IMR-90 (cell line): ENCODE measurements at regions not wholly inside any gene's neighbourhood (a gene's known extent, or its start where the extent isn't known, plus 50 kb on each side); places are given as distances from the start of the nearest gene placed in this dataset.

Experiments used
- ATAC-seq: fragments of 200-7000 bp; cut with Tn5 transposase; 2 replicates; pipeline ENCODE4 v1.9.1; 2020; ENCODE audit warnings: low read depth, mild to moderate bottlenecking, moderate library complexity
- BruUV-seq: library from RNA; stranded (reverse); fragments of 400-500 nt; replicated peaks from 2 replicates; lab custom pipeline; 2021; lab: Mats Ljungman, UMichigan
- CTCF ChIA-PET: fragments of 300-600 bp; formaldehyde crosslinking; extraction: SDS; loops from one replicate; lab custom pipeline; 2021; ENCODE audit warnings: antibody characterized with exemption; lab: Yijun Ruan, JAX
- POLR2A ChIA-PET: fragments of 300-600 bp; sonication (Branson Sonifier 250); formaldehyde crosslinking; loops from one replicate; lab custom pipeline; 2022; ENCODE audit warnings: antibody characterized with exemption; ENCODE audit not compliant: unreplicated experiment; lab: Charles Lee
- DNase-seq: peaks from one replicate; pipeline ENCODE4 v3.0.0; 2013
- H2AFZ ChIP-seq: replicated peaks from 2 replicates; pipeline ENCODE3; 2013; ENCODE audit warnings: low read length, mild to moderate bottlenecking; ENCODE audit not compliant: poor library complexity
- H2AK5ac ChIP-seq: 2 replicates; pipeline ENCODE4 v1.6.1; 2013; ENCODE audit warnings: low read depth, low read length, inconsistent platforms
- H2AK9ac ChIP-seq: replicated peaks from 2 replicates; pipeline ENCODE3; 2013; ENCODE audit warnings: mild to moderate bottlenecking, low read depth, low read length, moderate library complexity; ENCODE audit not compliant: poor library complexity
- H2BK120ac ChIP-seq: 2 replicates; pipeline ENCODE4 v1.6.1; 2013; ENCODE audit warnings: low read depth, low read length, inconsistent platforms
- H2BK15ac ChIP-seq: 3 replicates; pipeline ENCODE4 v1.6.1; 2013; ENCODE audit warnings: low read depth, low read length, inconsistent platforms
- H2BK20ac ChIP-seq: 2 replicates; pipeline ENCODE4 v1.6.1; 2013; ENCODE audit warnings: low read depth, mild to moderate bottlenecking, inconsistent platforms, low read length, moderate library complexity
- H2BK5ac ChIP-seq: 2 replicates; pipeline ENCODE4 v1.6.1; 2013; ENCODE audit warnings: mild to moderate bottlenecking, low read depth, low read length, inconsistent platforms; ENCODE audit not compliant: poor library complexity, severe bottlenecking
- H3K14ac ChIP-seq: replicated peaks from 2 replicates; pipeline ENCODE4 v1.6.1; 2013; ENCODE audit warnings: low read depth, low read length, inconsistent platforms
- H3K18ac ChIP-seq: 2 replicates; pipeline ENCODE4 v1.6.1; 2013; ENCODE audit warnings: low read depth, low read length, control low read depth
- H3K23ac ChIP-seq: 2 replicates; pipeline ENCODE4 v1.6.1; 2013; ENCODE audit warnings: low read depth, low read length, inconsistent platforms
- H3K27ac ChIP-seq: 2 replicates; pipeline ENCODE4 v1.5.1; 2013; ENCODE audit warnings: mild to moderate bottlenecking, control low read depth, low read length; ENCODE audit not compliant: insufficient read depth
- H3K27me3 ChIP-seq: 2 replicates; pipeline ENCODE4 v1.6.1; 2013; ENCODE audit warnings: low read length; ENCODE audit not compliant: control insufficient read depth, insufficient read depth
- H3K36me3 ChIP-seq: 2 replicates; pipeline ENCODE4 v1.6.1; 2013; ENCODE audit warnings: low read length, mixed read lengths; ENCODE audit not compliant: control insufficient read depth, insufficient read depth
- H3K4ac ChIP-seq: 2 replicates; pipeline ENCODE4 v1.6.1; 2013; ENCODE audit warnings: low read depth, low read length, inconsistent platforms
- H3K4me1 ChIP-seq: 2 replicates; pipeline ENCODE4 v1.6.1; 2013; ENCODE audit warnings: low read length, mixed read lengths; ENCODE audit not compliant: control insufficient read depth, insufficient read depth
- H3K4me2 ChIP-seq: 2 replicates; pipeline ENCODE4 v1.6.1; 2013; ENCODE audit warnings: low read depth, mild to moderate bottlenecking, control low read depth, low read length, moderate library complexity
- H3K4me3 ChIP-seq: 2 replicates; pipeline ENCODE4 v1.5.1; 2013; ENCODE audit warnings: low read depth, mild to moderate bottlenecking, control low read depth, low read length, moderate library complexity; ENCODE audit not compliant: insufficient read depth
- H3K56ac ChIP-seq: 2 replicates; pipeline ENCODE4 v1.6.1; 2013; ENCODE audit warnings: low read length, inconsistent platforms; ENCODE audit not compliant: insufficient read depth; ENCODE audit errors: extremely low read depth
- H3K79me1 ChIP-seq, 2 experiments: 2 replicates each; pipeline ENCODE4 v1.6.1; 2013; ENCODE audit warnings: low read length in 2 of 2, inconsistent platforms in 1 of 2, low read depth in 1 of 2
- H3K9ac ChIP-seq: 2 replicates; pipeline ENCODE4 v1.6.1; 2013; ENCODE audit warnings: low read depth, low read length, control low read depth
- H3K9me1 ChIP-seq: 2 replicates; pipeline ENCODE4 v1.6.1; 2013; ENCODE audit warnings: low read length, inconsistent platforms; ENCODE audit not compliant: insufficient read depth
- H3K9me3 ChIP-seq: 2 replicates; pipeline ENCODE4 v1.6.1; 2013; ENCODE audit warnings: low read length; ENCODE audit not compliant: control insufficient read depth, insufficient read depth
- H4K20me1 ChIP-seq: 2 replicates; pipeline ENCODE4 v1.6.1; 2013; ENCODE audit warnings: low read length, inconsistent platforms; ENCODE audit not compliant: insufficient read depth
- H4K5ac ChIP-seq: 2 replicates; pipeline ENCODE4 v1.6.1; 2013; ENCODE audit warnings: mild to moderate bottlenecking, low read depth, low read length, control low read depth
- H4K8ac ChIP-seq, 2 experiments: 2 replicates each; pipeline ENCODE4 v1.6.1; 2013; ENCODE audit warnings: low read depth in 2 of 2, low read length in 2 of 2, control low read depth in 1 of 2, inconsistent platforms in 1 of 2
- H4K91ac ChIP-seq: 2 replicates; pipeline ENCODE4 v1.6.1; 2013; ENCODE audit warnings: low read depth, low read length, inconsistent platforms; ENCODE audit not compliant: insufficient read depth
- MAFK ChIP-seq: IDR thresholded peaks from 2 replicates; pipeline ENCODE4 v1.6.1; 2012; ENCODE audit warnings: low read depth, low read length, improper control_type of control experiment
- WGBS, 2 experiments: methylation state at CpG; one replicate each; pipeline versions ENCODE4 v1.1.5 to v1.1.7; 2013; ENCODE audit warnings: missing lambda C conversion rate in 2 of 2; ENCODE audit not compliant: insufficient read length in 1 of 2; ENCODE audit errors: extremely low coverage in 2 of 2; 5-methylcytosine and 5-hydroxymethylcytosine counted together
- dilution Hi-C: fragments of 300-500 bp; cut with HindIII; formaldehyde crosslinking; loops from one replicate; pipeline ENCODE4 v1.14.3; 2018; ENCODE audit warnings: low sequenced_read_pairs; ENCODE audit not compliant: unreplicated experiment
- in situ Hi-C: fragments of 300-500 bp; cut with MboI; formaldehyde crosslinking; loops from 3 replicates; pipeline ENCODE4 v1.14.3; 2019; ENCODE audit warnings: low sequenced_read_pairs, inconsistent platforms, mixed read lengths
- intact Hi-C: fragments of 100-400 bp; cut with micrococcal nuclease; formaldehyde crosslinking; loops from 2 replicates; pipeline ENCODE4 v1.10.0; 2022

- Histone ChIP-seq H4K8ac (no peak overlapping the region), H2AK5ac (no peak overlapping the region), H4K91ac (no peak overlapping the region), H2BK15ac (no peak overlapping the region), H3K14ac (no peak overlapping the region), H3K4ac (no peak overlapping the region), H2AK9ac (no peak overlapping the region), H2BK5ac (no peak overlapping the region), H3K79me1 (no peaks in the 10 kb centered on the region), H2BK20ac (no peak overlapping the region), H3K27me3 (no peaks in the 10 kb centered on the region), H3K4me1 (no peaks in the 10 kb centered on the region), H3K56ac (no peak overlapping the region), H3K9ac (no peak overlapping the region), H3K9me1 (no peaks in the 10 kb centered on the region), H3K4me2 (no peak overlapping the region), H3K18ac (no peak overlapping the region), H3K9me3 (no peaks in the 10 kb centered on the region), H4K5ac (no peak overlapping the region), H3K36me3 (no peaks in the 10 kb centered on the region), H3K4me3 (no peak overlapping the region), H4K20me1 (no peaks in the 10 kb centered on the region), H3K23ac (no peak overlapping the region), H3K27ac (no peak overlapping the region), H2AFZ (no peak overlapping the region), H2BK120ac (no peak overlapping the region)
- dilution Hi-C loops, result no loop called here
- TF ChIP-seq MAFK, result no peak
- POLR2A ChIA-PET, result no interaction called here
- CTCF ChIA-PET, result no interaction called here
- intact Hi-C loops, result no loop called here
- WGBS, 2 experiments, result no CpG with 5 or more reads among the region's 1 CpG
- DNase-seq (no peak), ATAC-seq (no peak)
- in situ Hi-C loops, result no loop called here
- no TSS peak for BruUV-seq
Measured at GRCh38 chr12:66837311-66837627, 158.4 kb upstream of the GRIP1 start.
